ENCODE measurements at regions not wholly inside any gene's neighbourhood (a gene's known extent, or its start where the extent isn't known, plus 50 kb on each side); places are given as distances from the start of the nearest gene placed in this dataset.

- H3K27me3 Mint-ChIP-seq (ENCODE audit: insufficient read depth, unreplicated experiment) = no peaks in the 10 kb centered on the region
- no peaks in the 10 kb centered on the region for H3K4me1 Mint-ChIP-seq (ENCODE audit: insufficient read depth, unreplicated experiment)
- no peaks in the 10 kb centered on the region for H3K9me3 Mint-ChIP-seq (ENCODE audit: unreplicated experiment)
- CTCF ChIA-PET = no interaction called here
- no peaks in the 10 kb centered on the region for H3K36me3 Mint-ChIP-seq (ENCODE audit: insufficient read depth, unreplicated experiment)
- H3K4me3 Mint-ChIP-seq (ENCODE audit: unreplicated experiment) = no peak overlapping the region
- BruUV-seq (replicated peaks) = no TSS peak
- H3K27ac Mint-ChIP-seq (ENCODE audit: low read depth, unreplicated experiment) = no peak overlapping the region
- POLR2A ChIA-PET = no interaction called here
- intact Hi-C loops (cut with micrococcal nuclease) = no loop called here
- TF ChIP-seq, protein P1, sequence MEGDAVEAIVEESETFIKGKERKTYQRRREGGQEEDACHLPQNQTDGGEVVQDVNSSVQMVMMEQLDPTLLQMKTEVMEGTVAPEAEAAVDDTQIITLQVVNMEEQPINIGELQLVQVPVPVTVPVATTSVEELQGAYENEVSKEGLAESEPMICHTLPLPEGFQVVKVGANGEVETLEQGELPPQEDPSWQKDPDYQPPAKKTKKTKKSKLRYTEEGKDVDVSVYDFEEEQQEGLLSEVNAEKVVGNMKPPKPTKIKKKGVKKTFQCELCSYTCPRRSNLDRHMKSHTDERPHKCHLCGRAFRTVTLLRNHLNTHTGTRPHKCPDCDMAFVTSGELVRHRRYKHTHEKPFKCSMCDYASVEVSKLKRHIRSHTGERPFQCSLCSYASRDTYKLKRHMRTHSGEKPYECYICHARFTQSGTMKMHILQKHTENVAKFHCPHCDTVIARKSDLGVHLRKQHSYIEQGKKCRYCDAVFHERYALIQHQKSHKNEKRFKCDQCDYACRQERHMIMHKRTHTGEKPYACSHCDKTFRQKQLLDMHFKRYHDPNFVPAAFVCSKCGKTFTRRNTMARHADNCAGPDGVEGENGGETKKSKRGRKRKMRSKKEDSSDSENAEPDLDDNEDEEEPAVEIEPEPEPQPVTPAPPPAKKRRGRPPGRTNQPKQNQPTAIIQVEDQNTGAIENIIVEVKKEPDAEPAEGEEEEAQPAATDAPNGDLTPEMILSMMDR (IDR thresholded peaks at IDR 0.05; ENCODE audit: unreplicated experiment) = no peak
- no peak for DNase-seq (ENCODE audit: unreplicated experiment)
These were observed 260.4 kb downstream of the SLC4A3 start for GRCh38 chr2:219887870-219888269.

DNA sequence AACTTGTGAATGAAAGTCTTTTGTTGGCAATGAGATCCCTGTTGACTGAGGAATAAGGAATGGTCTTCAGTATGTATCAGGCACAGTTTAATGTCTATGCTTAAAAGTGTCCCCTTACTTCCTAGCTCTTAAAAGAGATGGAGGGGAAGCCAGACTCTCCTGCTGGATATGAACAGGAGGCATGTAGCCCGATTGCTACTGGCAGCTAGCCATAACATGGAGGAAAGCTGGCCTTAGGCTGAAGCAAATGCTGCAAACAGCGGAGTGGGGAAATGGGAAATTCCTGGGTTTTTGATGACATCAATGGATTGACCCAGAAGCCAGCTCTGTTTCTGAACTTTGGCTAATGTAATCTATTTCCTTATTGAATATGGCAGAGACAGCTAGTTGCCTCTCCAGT, 266.1 kb downstream of the SLC4A3 start:
- H3K4me3 Mint-ChIP-seq (ENCODE audit: unreplicated experiment) = no peak overlapping the region
- H3K27ac Mint-ChIP-seq (ENCODE audit: low read depth, unreplicated experiment) = no peak overlapping the region
- H3K9me3 Mint-ChIP-seq (ENCODE audit: unreplicated experiment) = no peaks in the 10 kb centered on the region
- intact Hi-C loops (cut with micrococcal nuclease) = no loop called here
- no TSS peak for BruUV-seq (replicated peaks)
- no peaks in the 10 kb centered on the region for H3K27me3 Mint-ChIP-seq (ENCODE audit: insufficient read depth, unreplicated experiment)
- DNase-seq (ENCODE audit: unreplicated experiment) = no peak
- ChIA-PET CTCF (no interaction called here), POLR2A (no interaction called here)
- TF ChIP-seq, protein P1 (IDR thresholded peaks at IDR 0.05; ENCODE audit: unreplicated experiment) = no peak
- no peaks in the 10 kb centered on the region for H3K4me1 Mint-ChIP-seq (ENCODE audit: insufficient read depth, unreplicated experiment)
- no peaks in the 10 kb centered on the region for H3K36me3 Mint-ChIP-seq (ENCODE audit: insufficient read depth, unreplicated experiment)

DNA sequence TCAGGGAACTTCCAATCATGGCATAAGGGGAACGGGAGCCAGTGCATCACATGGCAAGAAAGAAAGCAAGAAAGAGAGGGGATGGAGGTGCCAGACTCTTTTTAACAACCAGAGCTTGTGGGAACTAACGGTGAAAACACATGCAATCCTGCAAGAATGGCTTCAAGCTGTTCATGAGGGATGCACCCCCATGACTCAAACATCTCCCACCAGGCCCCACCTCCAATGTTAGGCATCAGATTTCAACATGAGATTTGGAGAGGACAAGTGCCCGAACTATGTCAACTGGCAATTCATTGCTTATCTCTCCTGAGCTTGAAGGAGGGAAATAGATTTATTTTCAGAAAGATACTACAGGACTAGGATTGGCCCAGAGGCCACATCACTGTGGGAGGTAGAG, 270.0 kb downstream of the SLC4A3 start:
- CTCF ChIA-PET = no interaction called here
- DNase-seq (ENCODE audit: unreplicated experiment) = no peak
- POLR2A ChIA-PET = no interaction called here
- H3K27ac Mint-ChIP-seq (ENCODE audit: low read depth, unreplicated experiment) = no peak overlapping the region
- TF ChIP-seq, protein P1 (IDR thresholded peaks at IDR 0.05; ENCODE audit: unreplicated experiment) = no peak
- H3K4me3 Mint-ChIP-seq (ENCODE audit: unreplicated experiment) = no peak overlapping the region
- BruUV-seq (replicated peaks) = no TSS peak
- intact Hi-C loops (cut with micrococcal nuclease) = no loop called here
- no peaks in the 10 kb centered on the region for H3K36me3 Mint-ChIP-seq (ENCODE audit: insufficient read depth, unreplicated experiment)
- no peaks in the 10 kb centered on the region for H3K27me3 Mint-ChIP-seq (ENCODE audit: insufficient read depth, unreplicated experiment)
- H3K4me1 Mint-ChIP-seq (ENCODE audit: insufficient read depth, unreplicated experiment) = no peaks in the 10 kb centered on the region
- H3K9me3 Mint-ChIP-seq (ENCODE audit: unreplicated experiment) = no peaks in the 10 kb centered on the region

GRCh38 chr2:219901155-219901554, 273.7 kb downstream of the SLC4A3 start:
- ChIA-PET CTCF (no interaction called here), POLR2A (no interaction called here)
- H3K27ac Mint-ChIP-seq (ENCODE audit: low read depth, unreplicated experiment) = no peak overlapping the region
- no peaks in the 10 kb centered on the region for H3K4me1 Mint-ChIP-seq (ENCODE audit: insufficient read depth, unreplicated experiment)
- no TSS peak for BruUV-seq (replicated peaks)
- no peaks in the 10 kb centered on the region for H3K27me3 Mint-ChIP-seq (ENCODE audit: insufficient read depth, unreplicated experiment)
- no peak overlapping the region for H3K4me3 Mint-ChIP-seq (ENCODE audit: unreplicated experiment)
- DNase-seq (ENCODE audit: unreplicated experiment) = no peak
- no peaks in the 10 kb centered on the region for H3K9me3 Mint-ChIP-seq (ENCODE audit: unreplicated experiment)
- no peaks in the 10 kb centered on the region for H3K36me3 Mint-ChIP-seq (ENCODE audit: insufficient read depth, unreplicated experiment)
- intact Hi-C loops (cut with micrococcal nuclease) = no loop called here
- TF ChIP-seq, protein P1 (IDR thresholded peaks at IDR 0.05; ENCODE audit: unreplicated experiment) = no peak
